ENCODE measurements at regions not wholly inside any gene's neighbourhood (a gene's known extent, or its start where the extent isn't known, plus 50 kb on each side); places are given as distances from the start of the nearest gene placed in this dataset.

GRCh38 chr18:8945514-8945913, 157.0 kb upstream of the NDUFV2 start:
- DNase-seq: no peak

GRCh38 chr18:8946066-8946838, 156.2 kb upstream of the NDUFV2 start:
- DNase-seq: no peak

- no peak for DNase-seq
Measured at GRCh38 chr18:8947566-8947965, 154.9 kb upstream of the NDUFV2 start.

GRCh38 chr18:8948011-8948410, 154.5 kb upstream of the NDUFV2 start:
- DNase-seq: no peak

- DNase-seq: no peak
Measured at GRCh38 chr18:8948471-8949149, 153.9 kb upstream of the NDUFV2 start.

- no peak for DNase-seq
Measured at GRCh38 chr18:8949206-8949605, 153.3 kb upstream of the NDUFV2 start.

GRCh38 chr18:8951491-8951890, 151.0 kb upstream of the NDUFV2 start:
- DNase-seq: no peak

- DNase-seq: no peak
Measured at GRCh38 chr18:8952174-8952573, 150.3 kb upstream of the NDUFV2 start.

GRCh38 chr18:8952769-8953760, 149.4 kb upstream of the NDUFV2 start:
- no peak for DNase-seq

GRCh38 chr18:8957731-8958130, 144.8 kb upstream of the NDUFV2 start:
- no peak for DNase-seq

- DNase-seq: no peak
Measured at GRCh38 chr18:8958660-8959059, 143.8 kb upstream of the NDUFV2 start.

GRCh38 chr18:8959551-8960135, 142.9 kb upstream of the NDUFV2 start:
- DNase-seq: no peak

- no peak for DNase-seq
Measured at GRCh38 chr18:8960740-8961657, 141.5 kb upstream of the NDUFV2 start.

GRCh38 chr18:8962192-8962779, 140.2 kb upstream of the NDUFV2 start:
- DNase-seq: no peak

GRCh38 chr18:8962855-8963635, 139.5 kb upstream of the NDUFV2 start:
- no peak for DNase-seq

- DNase-seq: no peak
Measured at GRCh38 chr18:8963876-8964275, 138.6 kb upstream of the NDUFV2 start.

- DNase-seq: no peak
Measured at GRCh38 chr18:8965398-8965797, 137.1 kb upstream of the NDUFV2 start.

- no peak for DNase-seq
Measured at GRCh38 chr18:8966821-8967220, 135.7 kb upstream of the NDUFV2 start.

- no peak for DNase-seq
Measured at GRCh38 chr18:8967573-8967972, 134.9 kb upstream of the NDUFV2 start.

GRCh38 chr18:8969639-8970390, 132.7 kb upstream of the NDUFV2 start:
- DNase-seq: no peak
